ENCODE measurements at regions not wholly inside any gene's neighbourhood (a gene's known extent, or its start where the extent isn't known, plus 50 kb on each side); places are given as distances from the start of the nearest gene placed in this dataset.

DNA sequence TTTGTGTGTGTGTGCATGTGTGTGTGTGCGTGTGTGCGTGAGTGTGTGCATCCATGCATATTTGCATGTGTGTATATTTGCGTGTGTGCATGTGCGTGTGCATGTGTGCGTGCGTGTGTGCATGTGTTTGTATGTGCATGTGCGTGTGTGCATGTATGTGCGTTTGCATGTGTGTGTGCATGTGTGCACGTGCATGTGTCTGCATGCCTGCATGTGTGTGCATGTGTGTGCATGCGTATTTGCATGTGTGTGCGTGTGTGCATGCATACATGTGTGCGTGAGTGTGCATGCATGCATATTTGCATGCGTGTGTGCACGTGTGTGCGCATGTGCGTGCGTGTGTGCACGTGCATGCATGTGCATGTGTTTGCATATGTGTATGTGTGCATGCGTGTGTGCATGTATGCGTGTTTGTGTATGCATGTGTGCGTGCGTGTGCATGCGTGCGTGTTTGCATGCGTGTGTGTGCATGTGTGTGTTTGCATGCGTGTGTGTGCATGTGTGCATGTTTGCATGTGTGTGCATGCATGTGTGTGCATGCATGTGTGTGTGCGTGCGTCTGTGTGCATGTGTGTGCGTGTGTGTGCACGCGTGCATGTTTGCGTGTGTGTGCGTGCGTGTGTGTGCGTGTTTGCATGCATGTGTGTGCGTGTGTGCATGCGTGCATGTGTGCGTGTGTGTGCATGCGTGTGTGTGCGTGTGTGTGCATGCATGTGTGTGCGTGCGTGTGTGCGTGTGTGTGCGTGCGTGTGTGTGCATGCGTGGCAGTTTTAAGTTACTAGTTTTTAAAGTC is 57.7 kb upstream of the SMOC2 start:
- H3K4me1 ChIP-seq (ENCODE audit: control insufficient read depth in 1 of 2, insufficient read depth in 2 of 2, low read length in 2 of 2) = no peaks in the 10 kb centered on the region
- no peaks in the 10 kb centered on the region for H3K79me2 ChIP-seq (ENCODE audit: insufficient read depth, low read length)
- H3K4me2 ChIP-seq (ENCODE audit: low read length) = no peak overlapping the region
- H4K20me1 ChIP-seq (ENCODE audit: insufficient read depth) = no peaks in the 10 kb centered on the region
- no TSS peak for BruUV-seq (replicated peaks)
- ATAC-seq = no peak
- H3K27ac ChIP-seq (ENCODE audit: low read depth, low read length) = no peak overlapping the region
- TF ChIP-seq ZNF274 (IDR thresholded peaks at IDR 0.05; ENCODE audit: low read depth, low read length) (no peak), ZFX (IDR thresholded peaks at IDR 0.05) (no peak), EGR1 (IDR thresholded peaks at IDR 0.05; ENCODE audit: low read depth) (no peak), RAD21 (IDR thresholded peaks at IDR 0.05; ENCODE audit: low read depth) (no peak), ELF1 (IDR thresholded peaks at IDR 0.05; ENCODE audit: borderline replicate concordance, low read depth) (no peak), YY1 (IDR thresholded peaks at IDR 0.05; ENCODE audit: extremely low read depth, insufficient replicate concordance, low read depth, low read length) (no peak), SIN3A (IDR thresholded peaks at IDR 0.05; ENCODE audit: low read depth) (no peak), EZH2phosphoT487 (IDR thresholded peaks at IDR 0.05; ENCODE audit: borderline replicate concordance) (no peak), CEBPB (IDR thresholded peaks at IDR 0.05; ENCODE audit: low read depth) (no peak), JUND (IDR thresholded peaks at IDR 0.05) (no peak), CBX3 (IDR thresholded peaks at IDR 0.05; ENCODE audit: low read depth) (no peak), SP1 (IDR thresholded peaks at IDR 0.05; ENCODE audit: low read depth) (no peak), SRF (IDR thresholded peaks at IDR 0.05; ENCODE audit: low read depth) (no peak), POLR2A (IDR thresholded peaks at IDR 0.05; ENCODE audit: borderline replicate concordance, extremely low read depth, insufficient read depth, insufficient read length) (no peak), TCF7L2 (IDR thresholded peaks at IDR 0.05; ENCODE audit: borderline replicate concordance, extremely low read depth, insufficient read depth, insufficient read length) (no peak), POLR2AphosphoS5 (IDR thresholded peaks at IDR 0.05; ENCODE audit: low read depth, low read length) (no peak)
- TF ChIP-seq, protein P1, sequence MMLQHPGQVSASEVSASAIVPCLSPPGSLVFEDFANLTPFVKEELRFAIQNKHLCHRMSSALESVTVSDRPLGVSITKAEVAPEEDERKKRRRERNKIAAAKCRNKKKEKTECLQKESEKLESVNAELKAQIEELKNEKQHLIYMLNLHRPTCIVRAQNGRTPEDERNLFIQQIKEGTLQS (IDR thresholded peaks at IDR 0.05) = no peak
- TF ChIP-seq, protein P2, sequence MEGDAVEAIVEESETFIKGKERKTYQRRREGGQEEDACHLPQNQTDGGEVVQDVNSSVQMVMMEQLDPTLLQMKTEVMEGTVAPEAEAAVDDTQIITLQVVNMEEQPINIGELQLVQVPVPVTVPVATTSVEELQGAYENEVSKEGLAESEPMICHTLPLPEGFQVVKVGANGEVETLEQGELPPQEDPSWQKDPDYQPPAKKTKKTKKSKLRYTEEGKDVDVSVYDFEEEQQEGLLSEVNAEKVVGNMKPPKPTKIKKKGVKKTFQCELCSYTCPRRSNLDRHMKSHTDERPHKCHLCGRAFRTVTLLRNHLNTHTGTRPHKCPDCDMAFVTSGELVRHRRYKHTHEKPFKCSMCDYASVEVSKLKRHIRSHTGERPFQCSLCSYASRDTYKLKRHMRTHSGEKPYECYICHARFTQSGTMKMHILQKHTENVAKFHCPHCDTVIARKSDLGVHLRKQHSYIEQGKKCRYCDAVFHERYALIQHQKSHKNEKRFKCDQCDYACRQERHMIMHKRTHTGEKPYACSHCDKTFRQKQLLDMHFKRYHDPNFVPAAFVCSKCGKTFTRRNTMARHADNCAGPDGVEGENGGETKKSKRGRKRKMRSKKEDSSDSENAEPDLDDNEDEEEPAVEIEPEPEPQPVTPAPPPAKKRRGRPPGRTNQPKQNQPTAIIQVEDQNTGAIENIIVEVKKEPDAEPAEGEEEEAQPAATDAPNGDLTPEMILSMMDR (IDR thresholded peaks at IDR 0.05 in 2 of 3, conservative IDR thresholded peaks at IDR 0.05 in 1 of 3; ENCODE audit: borderline replicate concordance in 1 of 3, insufficient read depth in 1 of 3, low read depth in 2 of 3, low read length in 2 of 3) = no peak
- TF ChIP-seq, protein P3, sequence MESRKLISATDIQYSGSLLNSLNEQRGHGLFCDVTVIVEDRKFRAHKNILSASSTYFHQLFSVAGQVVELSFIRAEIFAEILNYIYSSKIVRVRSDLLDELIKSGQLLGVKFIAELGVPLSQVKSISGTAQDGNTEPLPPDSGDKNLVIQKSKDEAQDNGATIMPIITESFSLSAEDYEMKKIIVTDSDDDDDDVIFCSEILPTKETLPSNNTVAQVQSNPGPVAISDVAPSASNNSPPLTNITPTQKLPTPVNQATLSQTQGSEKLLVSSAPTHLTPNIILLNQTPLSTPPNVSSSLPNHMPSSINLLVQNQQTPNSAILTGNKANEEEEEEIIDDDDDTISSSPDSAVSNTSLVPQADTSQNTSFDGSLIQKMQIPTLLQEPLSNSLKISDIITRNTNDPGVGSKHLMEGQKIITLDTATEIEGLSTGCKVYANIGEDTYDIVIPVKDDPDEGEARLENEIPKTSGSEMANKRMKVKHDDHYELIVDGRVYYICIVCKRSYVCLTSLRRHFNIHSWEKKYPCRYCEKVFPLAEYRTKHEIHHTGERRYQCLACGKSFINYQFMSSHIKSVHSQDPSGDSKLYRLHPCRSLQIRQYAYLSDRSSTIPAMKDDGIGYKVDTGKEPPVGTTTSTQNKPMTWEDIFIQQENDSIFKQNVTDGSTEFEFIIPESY (IDR thresholded peaks at IDR 0.05; ENCODE audit: extremely low read depth, insufficient replicate concordance, low read length) = no peak
- TF ChIP-seq, protein P4, sequence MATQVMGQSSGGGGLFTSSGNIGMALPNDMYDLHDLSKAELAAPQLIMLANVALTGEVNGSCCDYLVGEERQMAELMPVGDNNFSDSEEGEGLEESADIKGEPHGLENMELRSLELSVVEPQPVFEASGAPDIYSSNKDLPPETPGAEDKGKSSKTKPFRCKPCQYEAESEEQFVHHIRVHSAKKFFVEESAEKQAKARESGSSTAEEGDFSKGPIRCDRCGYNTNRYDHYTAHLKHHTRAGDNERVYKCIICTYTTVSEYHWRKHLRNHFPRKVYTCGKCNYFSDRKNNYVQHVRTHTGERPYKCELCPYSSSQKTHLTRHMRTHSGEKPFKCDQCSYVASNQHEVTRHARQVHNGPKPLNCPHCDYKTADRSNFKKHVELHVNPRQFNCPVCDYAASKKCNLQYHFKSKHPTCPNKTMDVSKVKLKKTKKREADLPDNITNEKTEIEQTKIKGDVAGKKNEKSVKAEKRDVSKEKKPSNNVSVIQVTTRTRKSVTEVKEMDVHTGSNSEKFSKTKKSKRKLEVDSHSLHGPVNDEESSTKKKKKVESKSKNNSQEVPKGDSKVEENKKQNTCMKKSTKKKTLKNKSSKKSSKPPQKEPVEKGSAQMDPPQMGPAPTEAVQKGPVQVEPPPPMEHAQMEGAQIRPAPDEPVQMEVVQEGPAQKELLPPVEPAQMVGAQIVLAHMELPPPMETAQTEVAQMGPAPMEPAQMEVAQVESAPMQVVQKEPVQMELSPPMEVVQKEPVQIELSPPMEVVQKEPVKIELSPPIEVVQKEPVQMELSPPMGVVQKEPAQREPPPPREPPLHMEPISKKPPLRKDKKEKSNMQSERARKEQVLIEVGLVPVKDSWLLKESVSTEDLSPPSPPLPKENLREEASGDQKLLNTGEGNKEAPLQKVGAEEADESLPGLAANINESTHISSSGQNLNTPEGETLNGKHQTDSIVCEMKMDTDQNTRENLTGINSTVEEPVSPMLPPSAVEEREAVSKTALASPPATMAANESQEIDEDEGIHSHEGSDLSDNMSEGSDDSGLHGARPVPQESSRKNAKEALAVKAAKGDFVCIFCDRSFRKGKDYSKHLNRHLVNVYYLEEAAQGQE (IDR thresholded peaks at IDR 0.05; ENCODE audit: low read depth) = no peak
- H2AFZ ChIP-seq (ENCODE audit: low read depth, low read length, poor library complexity, severe bottlenecking) = no peak overlapping the region
- no peak for DNase-seq (ENCODE audit: low read depth, low spot score)
- H3K36me3 ChIP-seq (ENCODE audit: control insufficient read depth in 1 of 2, insufficient read depth in 2 of 2, low read length in 2 of 2) = no peaks in the 10 kb centered on the region
- peaks cover 0 to 8% of the 10 kb centered on the region in 2 experiments; a peak in 2 of 4 replicates for H3K9me3 ChIP-seq (ENCODE audit: control insufficient read depth in 1 of 2, insufficient read depth in 1 of 2, low read depth in 1 of 2, low read length in 2 of 2)
- no peaks in the 10 kb centered on the region for H3K27me3 ChIP-seq (ENCODE audit: insufficient read depth, low read length)
- H3K9ac ChIP-seq (ENCODE audit: low read length) = no peak overlapping the region
- RAD21 ChIA-PET (ENCODE audit: low non-redundant PET in 1 of 2, low total read pairs in 2 of 2, uncharacterized antibody in 2 of 2, unreplicated experiment in 2 of 2) = no interaction called here
- H3K4me3 ChIP-seq (replicated peaks in 1 of 2; ENCODE audit: low read depth in 1 of 2, low read length in 2 of 2) = no peak overlapping the region
- CTCF ChIA-PET = no interaction called here
- no peaks in the 10 kb centered on the region for H3K9me2 ChIP-seq (ENCODE audit: insufficient read depth)
- POLR2A ChIA-PET = no interaction called here
- intact Hi-C loops (cut with micrococcal nuclease) = no loop called here

All from HCT116 (cell line).